K562 (cell line): ENCODE measurements at regions not wholly inside any gene's neighbourhood (a gene's known extent, or its start where the extent isn't known, plus 50 kb on each side); places are given as distances from the start of the nearest gene placed in this dataset.

ENCODE experiments used
- GTF2A2 ChIP-seq: IDR thresholded peaks from 2 replicates; pipeline ENCODE4 v1.6.1; 2016; ENCODE audit warnings: mild to moderate bottlenecking, missing genetic modification characterization, missing compliant biosample characterization
- HNRNPK ChIP-seq: fragments of 200-400 bp; formaldehyde crosslinking; IDR thresholded peaks from one replicate; pipeline ENCODE4 v1.6.1; 2018; ENCODE audit warnings: mild to moderate bottlenecking, low read depth, low read length; ENCODE audit not compliant: poor library complexity, severe bottlenecking
- MYBL2 ChIP-seq, 2 experiments: fragments of 450-650 bp in 1 of 2; sonication (generic) in 1 of 2; formaldehyde crosslinking in 1 of 2; IDR thresholded peaks; 2 replicates each; pipeline versions ENCODE4 v1.6.1 to v1.8.1; 2017 to 2022; ENCODE audit warnings: borderline replicate concordance in 1 of 2, inconsistent platforms in 1 of 2, low read depth in 1 of 2, mild to moderate bottlenecking in 1 of 2, missing genetic modification reagents in 1 of 2, moderate library complexity in 1 of 2
- NELFE ChIP-seq: IDR thresholded peaks from 2 replicates; pipeline ENCODE4 v1.6.1; 2011; ENCODE audit warnings: mild to moderate bottlenecking; ENCODE audit not compliant: insufficient read depth, insufficient read length
- NEUROD1 ChIP-seq: fragments of 150-350 bp; IDR thresholded peaks from 2 replicates; pipeline ENCODE4 v1.6.1; 2014; ENCODE audit warnings: borderline replicate concordance, low read length, low read depth; ENCODE audit not compliant: partially characterized antibody
- NR3C1 ChIP-seq: sonication (generic); formaldehyde crosslinking; IDR thresholded peaks from 2 replicates; pipeline ENCODE4 v1.8.1; 2022; ENCODE audit warnings: missing genetic modification reagents
- PCBP2 ChIP-seq: fragments of 200-400 bp; formaldehyde crosslinking; IDR thresholded peaks from 2 replicates; pipeline ENCODE4 v1.6.1; 2018; ENCODE audit warnings: low read length, low read depth, mild to moderate bottlenecking, moderate library complexity; ENCODE audit not compliant: poor library complexity, severe bottlenecking
- SIX5 ChIP-seq, 2 experiments: IDR thresholded peaks; 2 replicates each; pipeline ENCODE4 v1.6.1; 2011; ENCODE audit warnings: low read length in 2 of 2, borderline replicate concordance in 1 of 2, low read depth in 1 of 2, mild to moderate bottlenecking in 1 of 2, moderate library complexity in 1 of 2; ENCODE audit not compliant: insufficient read depth in 1 of 2
- TAL1 ChIP-seq: fragments of 450-650 bp; IDR thresholded peaks from 2 replicates; pipeline ENCODE4 v1.6.1; 2016; ENCODE audit warnings: mild to moderate bottlenecking
- ZBTB9 ChIP-seq: fragments of 450-650 bp; formaldehyde crosslinking; IDR thresholded peaks from 2 replicates; pipeline ENCODE4 v1.4.0; 2020; ENCODE audit warnings: mild to moderate bottlenecking, moderate library complexity
- ZEB2 ChIP-seq: fragments of 450-650 bp; IDR thresholded peaks from 2 replicates; pipeline ENCODE4 v1.6.1; 2016
- ZNF639 ChIP-seq, 2 experiments: fragments of 200-800 bp in 1 of 2; sonication (Bioruptor generic) in 1 of 2; sonication (generic) in 1 of 2; formaldehyde crosslinking in 1 of 2; IDR thresholded peaks in 1 of 2; conservative IDR thresholded peaks in 1 of 2; 2 replicates each; pipeline versions ENCODE4 v1.5.0 to v1.6.1; 2016 to 2020; ENCODE audit warnings: missing compliant biosample characterization in 1 of 2, missing genetic modification characterization in 1 of 2, missing genetic modification reagents in 1 of 2
- ZNF740 ChIP-seq, 3 experiments: fragments of 200-800 bp in 1 of 3; sonication (Bioruptor generic) in 1 of 3; sonication (generic) in 1 of 3; formaldehyde crosslinking in 1 of 3; IDR thresholded peaks; 2 replicates each; pipeline versions ENCODE4 v1.6.1 to v1.8.0; 2016 to 2022; ENCODE audit warnings: mild to moderate bottlenecking in 2 of 3, missing compliant biosample characterization in 2 of 3, missing genetic modification characterization in 2 of 3, missing genetic modification reagents in 1 of 3
- TF ChIP-seq, protein P1 (sequence below): sonication (generic); formaldehyde crosslinking; IDR thresholded peaks from 2 replicates; pipeline ENCODE4 v1.8.1; 2023; ENCODE audit warnings: missing genetic modification reagents, mild to moderate bottlenecking, borderline replicate concordance
- TF ChIP-seq, protein P2 (sequence below): fragments of 250-450 bp; sonication (Bioruptor Pico); IDR thresholded peaks from 2 replicates; pipeline ENCODE4 v1.4.0; 2020; ENCODE audit warnings: mild to moderate bottlenecking, moderate library complexity

GRCh38 chr1:67923074-67923473 lies 89.8 kb upstream of the GNG12 start (continued):
- TF ChIP-seq ZBTB9 (0 out of 2 replicates have a peak, but pooled peaks have one; percentile 70), HNRNPK (no peak), NR3C1 (CRISPR knock-in tag) (no peak), ZNF740 (CRISPR knock-in tag; IDR thresholded peaks at IDR 0.05) (no peak), ZNF740 (tag; IDR thresholded peaks at IDR 0.05) (peak in 1 of 2 experiments; percentile 91; a peak in 2 of 4 replicates), SIX5 (IDR thresholded peaks at IDR 0.05; ENCODE audit: borderline replicate concordance in 1 of 2, insufficient read depth in 1 of 2, low read depth in 1 of 2, low read length in 2 of 2) (no peak), NEUROD1 (no peak), TAL1 (no peak), ZEB2 (no peak), GTF2A2 (tag) (peak; percentile 93), MYBL2 (IDR thresholded peaks at IDR 0.05; ENCODE audit: low read depth) (no peak), MYBL2 (CRISPR knock-in tag; IDR thresholded peaks at IDR 0.05; ENCODE audit: borderline replicate concordance) (no peak), NELFE (no peak), ZNF639 (CRISPR knock-in tag; conservative IDR thresholded peaks at IDR 0.05 in 1 of 2, IDR thresholded peaks at IDR 0.05 in 1 of 2) (peak in 1 of 2 experiments; percentile 75; a peak in 2 of 4 replicates), PCBP2 (no peak)
- TF ChIP-seq, protein P1, sequence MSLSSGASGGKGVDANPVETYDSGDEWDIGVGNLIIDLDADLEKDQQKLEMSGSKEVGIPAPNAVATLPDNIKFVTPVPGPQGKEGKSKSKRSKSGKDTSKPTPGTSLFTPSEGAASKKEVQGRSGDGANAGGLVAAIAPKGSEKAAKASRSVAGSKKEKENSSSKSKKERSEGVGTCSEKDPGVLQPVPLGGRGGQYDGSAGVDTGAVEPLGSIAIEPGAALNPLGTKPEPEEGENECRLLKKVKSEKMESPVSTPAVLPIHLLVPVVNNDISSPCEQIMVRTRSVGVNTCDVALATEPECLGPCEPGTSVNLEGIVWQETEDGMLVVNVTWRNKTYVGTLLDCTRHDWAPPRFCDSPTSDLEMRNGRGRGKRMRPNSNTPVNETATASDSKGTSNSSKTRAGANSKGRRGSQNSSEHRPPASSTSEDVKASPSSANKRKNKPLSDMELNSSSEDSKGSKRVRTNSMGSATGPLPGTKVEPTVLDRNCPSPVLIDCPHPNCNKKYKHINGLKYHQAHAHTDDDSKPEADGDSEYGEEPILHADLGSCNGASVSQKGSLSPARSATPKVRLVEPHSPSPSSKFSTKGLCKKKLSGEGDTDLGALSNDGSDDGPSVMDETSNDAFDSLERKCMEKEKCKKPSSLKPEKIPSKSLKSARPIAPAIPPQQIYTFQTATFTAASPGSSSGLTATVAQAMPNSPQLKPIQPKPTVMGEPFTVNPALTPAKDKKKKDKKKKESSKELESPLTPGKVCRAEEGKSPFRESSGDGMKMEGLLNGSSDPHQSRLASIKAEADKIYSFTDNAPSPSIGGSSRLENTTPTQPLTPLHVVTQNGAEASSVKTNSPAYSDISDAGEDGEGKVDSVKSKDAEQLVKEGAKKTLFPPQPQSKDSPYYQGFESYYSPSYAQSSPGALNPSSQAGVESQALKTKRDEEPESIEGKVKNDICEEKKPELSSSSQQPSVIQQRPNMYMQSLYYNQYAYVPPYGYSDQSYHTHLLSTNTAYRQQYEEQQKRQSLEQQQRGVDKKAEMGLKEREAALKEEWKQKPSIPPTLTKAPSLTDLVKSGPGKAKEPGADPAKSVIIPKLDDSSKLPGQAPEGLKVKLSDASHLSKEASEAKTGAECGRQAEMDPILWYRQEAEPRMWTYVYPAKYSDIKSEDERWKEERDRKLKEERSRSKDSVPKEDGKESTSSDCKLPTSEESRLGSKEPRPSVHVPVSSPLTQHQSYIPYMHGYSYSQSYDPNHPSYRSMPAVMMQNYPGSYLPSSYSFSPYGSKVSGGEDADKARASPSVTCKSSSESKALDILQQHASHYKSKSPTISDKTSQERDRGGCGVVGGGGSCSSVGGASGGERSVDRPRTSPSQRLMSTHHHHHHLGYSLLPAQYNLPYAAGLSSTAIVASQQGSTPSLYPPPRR, result no peak
- TF ChIP-seq, protein P2, sequence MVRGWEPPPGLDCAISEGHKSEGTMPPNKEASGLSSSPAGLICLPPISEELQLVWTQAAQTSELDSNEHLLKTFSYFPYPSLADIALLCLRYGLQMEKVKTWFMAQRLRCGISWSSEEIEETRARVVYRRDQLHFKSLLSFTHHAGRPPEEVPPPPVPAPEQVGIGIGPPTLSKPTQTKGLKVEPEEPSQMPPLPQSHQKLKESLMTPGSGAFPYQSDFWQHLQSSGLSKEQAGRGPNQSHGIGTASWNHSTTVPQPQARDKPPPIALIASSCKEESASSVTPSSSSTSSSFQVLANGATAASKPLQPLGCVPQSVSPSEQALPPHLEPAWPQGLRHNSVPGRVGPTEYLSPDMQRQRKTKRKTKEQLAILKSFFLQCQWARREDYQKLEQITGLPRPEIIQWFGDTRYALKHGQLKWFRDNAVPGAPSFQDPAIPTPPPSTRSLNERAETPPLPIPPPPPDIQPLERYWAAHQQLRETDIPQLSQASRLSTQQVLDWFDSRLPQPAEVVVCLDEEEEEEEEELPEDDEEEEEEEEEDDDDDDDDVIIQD, result no peak
